Caco-2 (cell line): ENCODE measurements at regions not wholly inside any gene's neighbourhood (a gene's known extent, or its start where the extent isn't known, plus 50 kb on each side); places are given as distances from the start of the nearest gene placed in this dataset.

Experiments
- BruUV-seq: library from RNA; stranded (reverse); fragments of 400-500 nt; replicated peaks from 2 replicates; lab custom pipeline; 2021; lab: Mats Ljungman, UMichigan
- CTCF ChIA-PET: fragments of 300-600 bp; sonication (Branson Sonifier 250); formaldehyde crosslinking; loops from one replicate; lab custom pipeline; 2022; ENCODE audit warnings: antibody characterized with exemption; lab: Charles Lee
- POLR2A ChIA-PET: fragments of 300-600 bp; sonication (Branson Sonifier 250); formaldehyde crosslinking; loops from one replicate; lab custom pipeline; 2022; ENCODE audit warnings: antibody characterized with exemption; lab: Charles Lee
- DNase-seq, 2 experiments: peaks; one replicate each; pipeline versions ENCODE4 v3.0.0 to v3.0.0-alpha.2; 2020 to 2022
- H3K27me3 ChIP-seq: replicated peaks from 2 replicates; pipeline ENCODE4 v1.6.0; 2011; ENCODE audit warnings: low read length; ENCODE audit not compliant: control insufficient read depth, insufficient read depth
- H3K36me3 ChIP-seq: 2 replicates; pipeline ENCODE4 v1.5.1; 2011; ENCODE audit warnings: low read length; ENCODE audit not compliant: control insufficient read depth, insufficient read depth
- H3K4me1 ChIP-seq: fragments of 250-450 bp; sonication (Bioruptor Pico); 2 replicates; pipeline ENCODE4 v1.5.1; 2020; ENCODE audit warnings: mild to moderate bottlenecking
- H3K4me3 ChIP-seq: 2 replicates; pipeline ENCODE4 v1.5.1; 2011; ENCODE audit warnings: low read depth, mild to moderate bottlenecking, control low read depth, low read length
- H3K9me3 ChIP-seq: fragments of 250-450 bp; sonication (Bioruptor Pico); 2 replicates; pipeline ENCODE4 v1.5.1; 2020; ENCODE audit warnings: mild to moderate bottlenecking, moderate library complexity
- H3K27ac Mint-ChIP-seq: one replicate; pipeline ENCODE4 v1.8.0; 2022; ENCODE audit warnings: mixed read lengths; ENCODE audit not compliant: unreplicated experiment
- H3K27me3 Mint-ChIP-seq: one replicate; pipeline ENCODE4 v1.8.0; 2022; ENCODE audit warnings: mixed read lengths; ENCODE audit not compliant: insufficient read depth, unreplicated experiment
- H3K36me3 Mint-ChIP-seq: one replicate; pipeline ENCODE4 v1.8.0; 2022; ENCODE audit warnings: mild to moderate bottlenecking, mixed read lengths; ENCODE audit not compliant: insufficient read depth, unreplicated experiment
- H3K4me1 Mint-ChIP-seq: one replicate; pipeline ENCODE4 v1.8.0; 2022; ENCODE audit warnings: low read depth, mixed read lengths; ENCODE audit not compliant: unreplicated experiment
- H3K4me3 Mint-ChIP-seq: one replicate; pipeline ENCODE4 v1.8.0; 2022; ENCODE audit warnings: mild to moderate bottlenecking, moderate library complexity, mixed read lengths; ENCODE audit not compliant: unreplicated experiment
- H3K9me3 Mint-ChIP-seq: one replicate; pipeline ENCODE4 v1.8.0; 2022; ENCODE audit warnings: mixed read lengths; ENCODE audit not compliant: unreplicated experiment
- CTCF ChIP-seq, 2 experiments: fragments of 200-600 bp in 1 of 2; IDR thresholded peaks; 1 replicate in 1 of 2; 2 replicates in 1 of 2; pipeline versions ENCODE4 v1.5.1 to v1.8.0; 2011 to 2022; ENCODE audit warnings: antibody characterized with exemption in 1 of 2, control low read depth in 1 of 2, inconsistent platforms in 1 of 2, low read depth in 1 of 2, low read length in 1 of 2, mild to moderate bottlenecking in 1 of 2, moderate library complexity in 1 of 2; ENCODE audit not compliant: insufficient read depth in 1 of 2, severe bottlenecking in 1 of 2, unreplicated experiment in 1 of 2
- intact Hi-C: fragments of 100-400 bp; cut with micrococcal nuclease; formaldehyde crosslinking; loops from one replicate; pipeline ENCODE4 v1.10.0; 2022; ENCODE audit not compliant: unreplicated experiment

- no TSS peak for BruUV-seq
- no peak overlapping the region for H3K27ac Mint-ChIP-seq
- POLR2A ChIA-PET: no interaction called here
- no peaks in the 10 kb centered on the region for H3K4me1 Mint-ChIP-seq
- Histone ChIP-seq H3K4me1 (no peaks in the 10 kb centered on the region), H3K9me3 (no peaks in the 10 kb centered on the region; the same call in 1 of the 2 replicates), H3K27me3 (no peaks in the 10 kb centered on the region), H3K4me3 (no peak overlapping the region), H3K36me3 (no peaks in the 10 kb centered on the region)
- H3K27me3 Mint-ChIP-seq: peaks cover 3% of the 10 kb centered on the region
- CTCF ChIA-PET: no interaction called here
- intact Hi-C loops: no loop called here
- no peaks in the 10 kb centered on the region for H3K36me3 Mint-ChIP-seq
- no peak for TF ChIP-seq CTCF (IDR thresholded peaks at IDR 0.05; ENCODE audit: insufficient read depth in 1 of 2, low read depth in 1 of 2, low read length in 1 of 2, severe bottlenecking in 1 of 2, unreplicated experiment in 1 of 2)
- no peaks in the 10 kb centered on the region for H3K9me3 Mint-ChIP-seq
- DNase-seq: no peak
- no peak overlapping the region for H3K4me3 Mint-ChIP-seq
Observed at GRCh38 chr13:62525652-62526051, 1110.0 kb upstream of the PCDH20 start.

GRCh38 chr13:62524498-62524897, 1108.8 kb upstream of the PCDH20 start:
- DNase-seq: no peak
- H3K4me3 ChIP-seq: no peak overlapping the region
- H3K9me3 Mint-ChIP-seq: no peaks in the 10 kb centered on the region
- H3K36me3 Mint-ChIP-seq: no peaks in the 10 kb centered on the region
- H3K36me3 ChIP-seq: no peaks in the 10 kb centered on the region
- POLR2A ChIA-PET: no interaction called here
- TF ChIP-seq CTCF (IDR thresholded peaks at IDR 0.05; ENCODE audit: insufficient read depth in 1 of 2, low read depth in 1 of 2, low read length in 1 of 2, severe bottlenecking in 1 of 2, unreplicated experiment in 1 of 2): no peak
- no peaks in the 10 kb centered on the region for H3K4me1 ChIP-seq
- BruUV-seq: no TSS peak
- no peak overlapping the region for H3K4me3 Mint-ChIP-seq
- intact Hi-C loops: no loop called here
- no peak overlapping the region for H3K27ac Mint-ChIP-seq
- no peaks in the 10 kb centered on the region for H3K27me3 ChIP-seq
- no peaks in the 10 kb centered on the region for H3K4me1 Mint-ChIP-seq
- CTCF ChIA-PET: no interaction called here
- peaks cover 12% of the 10 kb centered on the region for H3K27me3 Mint-ChIP-seq
- H3K9me3 ChIP-seq: no peaks in the 10 kb centered on the region; the same call in 1 of the 2 replicates

GRCh38 chr13:62524061-62524460, 1108.4 kb upstream of the PCDH20 start:
- Mint-ChIP-seq H3K27me3 (peaks cover 13% of the 10 kb centered on the region), H3K4me1 (no peaks in the 10 kb centered on the region), H3K27ac (no peak overlapping the region), H3K4me3 (no peak overlapping the region), H3K36me3 (no peaks in the 10 kb centered on the region), H3K9me3 (no peaks in the 10 kb centered on the region)
- no peak for TF ChIP-seq CTCF (IDR thresholded peaks at IDR 0.05; ENCODE audit: insufficient read depth in 1 of 2, low read depth in 1 of 2, low read length in 1 of 2, severe bottlenecking in 1 of 2, unreplicated experiment in 1 of 2)
- ChIA-PET CTCF (no interaction called here), POLR2A (no interaction called here)
- intact Hi-C loops: no loop called here
- Histone ChIP-seq H3K27me3 (no peaks in the 10 kb centered on the region), H3K4me3 (no peak overlapping the region), H3K4me1 (no peaks in the 10 kb centered on the region), H3K36me3 (no peaks in the 10 kb centered on the region), H3K9me3 (no peaks in the 10 kb centered on the region; the same call in 1 of the 2 replicates)
- BruUV-seq: no TSS peak
- DNase-seq: no peak
